Gastroesophageal sphincter (tissue), 4 donors: ENCODE measurements at regions not wholly inside any gene's neighbourhood (a gene's known extent, or its start where the extent isn't known, plus 50 kb on each side); places are given as distances from the start of the nearest gene placed in this dataset.

ENCODE experiments used
- ATAC-seq: fragments of 150-250 bp; one replicate; pipeline ENCODE4 v1.9.1; 2016; ENCODE audit warnings: mild to moderate bottlenecking, moderate library complexity
- H3K27ac ChIP-seq, 4 donors: fragments of 200-600 bp; sonication (generic) in 3 of 4; 1 replicate in 3 of 4; 2 replicates in 1 of 4; pipeline ENCODE4 v1.5.1; 2016 to 2019
- H3K27me3 ChIP-seq: fragments of 200-600 bp; sonication (generic); one replicate; pipeline ENCODE4 v1.5.1; 2019
- H3K36me3 ChIP-seq, 2 donors: fragments of 200-600 bp; sonication (generic); one replicate each; pipeline ENCODE4 v1.5.1; 2019; ENCODE audit warnings: control low read depth in 1 of 2
- H3K4me1 ChIP-seq, 3 donors: fragments of 200-600 bp; sonication (generic); 1 replicate in 2 of 3; 2 replicates in 1 of 3; pipeline ENCODE4 v1.5.1; 2016 to 2019; ENCODE audit warnings: control low read depth in 2 of 3
- H3K4me3 ChIP-seq, 2 donors: fragments of 200-600 bp; sonication (generic); one replicate each; pipeline ENCODE4 v1.5.1; 2019; ENCODE audit warnings: mild to moderate bottlenecking in 1 of 2, moderate library complexity in 1 of 2
- H3K9me3 ChIP-seq, 3 donors: fragments of 200-600 bp; sonication (generic); one replicate each; pipeline ENCODE4 v1.5.1; 2017 to 2019; ENCODE audit warnings: control low read depth in 2 of 3
- EP300 ChIP-seq: sonication (generic); formaldehyde crosslinking; IDR thresholded peaks from one replicate; pipeline ENCODE4 v1.6.1; 2017; ENCODE audit warnings: antibody characterized with exemption, mild to moderate bottlenecking
- POLR2A ChIP-seq, 2 donors: fragments of 450-650 bp; IDR thresholded peaks; one replicate each; pipeline ENCODE4 v1.6.1; 2017; ENCODE audit warnings: antibody characterized with exemption in 2 of 2, mild to moderate bottlenecking in 2 of 2, moderate library complexity in 1 of 2
- POLR2AphosphoS5 ChIP-seq: sonication (generic); formaldehyde crosslinking; IDR thresholded peaks from one replicate; pipeline ENCODE4 v1.6.1; 2017; ENCODE audit warnings: antibody characterized with exemption
- whole genome bisulfite sequencing, 2 donors: methylation state at CpG; one replicate each; pipeline ENCODE4 v1.1.5; 2018; ENCODE audit warnings: low coverage in 1 of 2; 5-methylcytosine and 5-hydroxymethylcytosine counted together
- TF ChIP-seq, protein P1 (sequence below), 4 experiments: fragments of 200-600 bp in 2 of 4; fragments of 450-650 bp in 2 of 4; sonication (generic) in 1 of 4; IDR thresholded peaks; one replicate each; pipeline ENCODE4 v1.5.1; 2017 to 2019; ENCODE audit warnings: antibody characterized with exemption in 4 of 4, mild to moderate bottlenecking in 2 of 4, moderate library complexity in 2 of 4

DNA sequence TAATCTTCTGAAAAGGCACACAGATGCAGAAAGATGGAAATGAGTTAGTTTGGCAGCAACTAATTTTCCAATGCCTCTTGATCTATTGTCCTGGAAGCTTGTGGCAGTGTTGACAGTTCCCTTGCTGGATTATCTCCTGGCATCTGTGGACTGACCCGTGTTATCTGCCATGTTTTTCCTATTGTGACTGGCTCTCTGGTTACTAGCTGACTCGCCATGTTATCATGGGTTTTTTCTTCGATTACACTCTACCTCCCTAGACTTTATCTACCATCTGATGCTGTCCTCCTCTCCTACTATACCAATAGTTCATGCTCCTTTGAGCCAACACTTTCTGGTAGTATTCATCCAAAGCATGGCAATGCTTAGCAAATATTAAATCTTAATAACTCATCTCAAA is 63.3 kb upstream of the FLRT2 start:
- ATAC-seq: no peak
- WGBS, 2 donors: 65 to 88% methylated on average over 3 of the region's 3 CpGs
- Histone ChIP-seq H3K9me3 (no peaks in the 10 kb centered on the region), H3K36me3 (no peaks in the 10 kb centered on the region), H3K4me3 (no peak overlapping the region), H3K27ac (no peak overlapping the region), H3K4me1 (peaks cover 0 to 3% (median 0%) of the 10 kb centered on the region in 3 donors), H3K27me3 (no peaks in the 10 kb centered on the region)
- TF ChIP-seq, protein P1, sequence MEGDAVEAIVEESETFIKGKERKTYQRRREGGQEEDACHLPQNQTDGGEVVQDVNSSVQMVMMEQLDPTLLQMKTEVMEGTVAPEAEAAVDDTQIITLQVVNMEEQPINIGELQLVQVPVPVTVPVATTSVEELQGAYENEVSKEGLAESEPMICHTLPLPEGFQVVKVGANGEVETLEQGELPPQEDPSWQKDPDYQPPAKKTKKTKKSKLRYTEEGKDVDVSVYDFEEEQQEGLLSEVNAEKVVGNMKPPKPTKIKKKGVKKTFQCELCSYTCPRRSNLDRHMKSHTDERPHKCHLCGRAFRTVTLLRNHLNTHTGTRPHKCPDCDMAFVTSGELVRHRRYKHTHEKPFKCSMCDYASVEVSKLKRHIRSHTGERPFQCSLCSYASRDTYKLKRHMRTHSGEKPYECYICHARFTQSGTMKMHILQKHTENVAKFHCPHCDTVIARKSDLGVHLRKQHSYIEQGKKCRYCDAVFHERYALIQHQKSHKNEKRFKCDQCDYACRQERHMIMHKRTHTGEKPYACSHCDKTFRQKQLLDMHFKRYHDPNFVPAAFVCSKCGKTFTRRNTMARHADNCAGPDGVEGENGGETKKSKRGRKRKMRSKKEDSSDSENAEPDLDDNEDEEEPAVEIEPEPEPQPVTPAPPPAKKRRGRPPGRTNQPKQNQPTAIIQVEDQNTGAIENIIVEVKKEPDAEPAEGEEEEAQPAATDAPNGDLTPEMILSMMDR (IDR thresholded peaks at IDR 0.05): no peak
- TF ChIP-seq POLR2A (IDR thresholded peaks at IDR 0.05) (no peak), POLR2AphosphoS5 (no peak), EP300 (no peak)

DNA sequence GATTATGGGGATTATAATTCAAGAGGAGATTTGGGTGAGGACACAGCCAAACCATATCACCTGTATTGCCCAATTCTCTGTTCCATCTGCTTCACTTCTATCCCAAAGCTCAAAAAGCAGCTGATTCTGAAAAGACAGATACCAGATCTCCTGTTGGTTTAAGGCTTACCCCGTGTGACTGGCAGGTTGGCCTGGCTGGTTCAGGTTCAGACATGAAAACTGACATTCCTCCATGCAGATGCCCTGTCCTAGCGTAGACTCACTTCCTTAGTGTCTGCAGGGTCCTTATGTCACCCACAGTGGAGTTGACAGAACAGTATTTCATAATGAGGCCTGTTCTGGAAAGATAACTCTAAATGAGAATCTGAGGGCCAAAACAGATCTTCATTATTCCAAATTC is 61.1 kb upstream of the FLRT2 start:
- Histone ChIP-seq H3K4me1 (peaks cover 0 to 5% (median 0%) of the 10 kb centered on the region in 3 donors), H3K27ac (no peak overlapping the region), H3K9me3 (no peaks in the 10 kb centered on the region), H3K4me3 (no peak overlapping the region), H3K27me3 (no peaks in the 10 kb centered on the region), H3K36me3 (no peaks in the 10 kb centered on the region)
- WGBS, 2 donors: 33 to 60% methylated on average over 1 to 2 of the region's 2 CpGs
- no peak for ATAC-seq
- TF ChIP-seq, protein P1 (IDR thresholded peaks at IDR 0.05): no peak
- TF ChIP-seq POLR2A (IDR thresholded peaks at IDR 0.05) (no peak), EP300 (no peak), POLR2AphosphoS5 (no peak)

DNA sequence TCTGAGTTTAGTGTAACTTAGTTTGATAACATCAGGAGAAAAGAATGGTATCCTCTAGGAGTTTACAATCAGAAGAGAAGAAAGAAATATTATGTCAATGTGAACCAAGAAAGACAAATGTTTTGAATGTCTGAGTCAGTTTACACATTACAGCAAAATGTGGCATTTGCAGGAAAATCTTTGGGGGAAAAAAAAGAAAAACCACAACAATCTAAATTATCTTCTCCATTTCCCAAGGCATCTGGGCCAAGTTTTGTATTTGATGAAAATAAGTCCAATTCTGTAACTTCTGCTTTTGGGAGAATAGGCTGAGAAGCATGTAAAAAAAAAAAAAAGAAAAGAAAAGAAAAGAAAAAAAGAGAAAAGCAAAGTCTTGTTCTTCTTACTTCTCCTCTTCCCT is 58.8 kb upstream of the FLRT2 start:
- TF ChIP-seq POLR2AphosphoS5: no peak
- no peak for TF ChIP-seq POLR2A (IDR thresholded peaks at IDR 0.05)
- no peak for TF ChIP-seq EP300
- no peaks in the 10 kb centered on the region for H3K27me3 ChIP-seq
- H3K4me1 ChIP-seq: peaks cover 0 to 5% (median 0%) of the 10 kb centered on the region in 3 donors
- H3K4me3 ChIP-seq: no peak overlapping the region
- H3K36me3 ChIP-seq: no peaks in the 10 kb centered on the region
- no peaks in the 10 kb centered on the region for H3K9me3 ChIP-seq
- no peak overlapping the region for H3K27ac ChIP-seq
- no peak for ATAC-seq

DNA sequence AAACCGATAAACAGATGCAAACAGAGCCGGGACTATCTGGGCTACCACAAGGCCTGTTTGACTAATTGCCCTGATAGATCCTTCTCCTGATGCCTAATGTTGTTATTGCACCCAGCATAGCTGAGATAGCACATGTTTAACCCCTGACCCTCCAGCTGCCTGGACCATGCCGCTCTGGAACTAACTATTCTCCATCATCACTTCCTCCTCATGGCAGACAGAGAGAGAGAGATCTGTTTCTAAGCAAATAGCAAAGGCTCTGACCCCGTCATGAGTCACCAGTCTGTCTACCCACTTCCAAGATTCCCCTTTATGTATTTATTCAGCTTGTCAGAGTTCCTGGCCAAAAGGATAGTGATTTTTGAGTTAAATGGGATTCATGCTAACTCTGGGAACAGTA is 58.2 kb upstream of the FLRT2 start:
- TF ChIP-seq EP300 (no peak), POLR2AphosphoS5 (no peak), POLR2A (IDR thresholded peaks at IDR 0.05) (no peak)
- TF ChIP-seq, protein P1 (IDR thresholded peaks at IDR 0.05): no peak
- 28 to 61% methylated on average over 2 to 4 of the region's 4 CpGs for WGBS, 2 donors
- Histone ChIP-seq H3K4me3 (no peak overlapping the region), H3K27me3 (no peaks in the 10 kb centered on the region), H3K36me3 (no peaks in the 10 kb centered on the region), H3K27ac (no peak overlapping the region), H3K9me3 (no peaks in the 10 kb centered on the region), H3K4me1 (peaks cover 0 to 5% (median 0%) of the 10 kb centered on the region in 3 donors)
- peak; percentile 52 for ATAC-seq

DNA sequence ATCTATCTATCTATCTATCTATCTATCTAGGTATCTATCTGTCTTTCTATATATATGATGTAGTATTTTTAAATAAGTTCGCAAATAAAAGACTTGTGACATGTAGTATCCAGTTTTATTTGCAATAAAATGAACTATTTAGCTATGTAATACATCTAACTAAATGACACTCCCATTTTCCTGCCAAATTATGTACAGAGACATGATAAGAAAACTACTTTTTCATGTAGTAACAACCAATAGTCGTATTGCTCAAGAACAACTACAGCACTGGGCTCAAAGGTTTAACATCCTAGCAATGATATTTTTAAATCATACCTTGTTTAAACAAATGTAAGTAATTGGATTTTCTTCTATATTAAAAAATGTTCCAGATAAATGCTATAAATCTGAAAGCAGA is 55.5 kb upstream of the FLRT2 start:
- WGBS, 2 donors: 87 to 88% methylated on average over 2 of the region's 2 CpGs
- Histone ChIP-seq H3K4me1 (peaks cover 0 to 5% (median 0%) of the 10 kb centered on the region in 3 donors), H3K36me3 (no peaks in the 10 kb centered on the region), H3K27ac (no peak overlapping the region), H3K27me3 (no peaks in the 10 kb centered on the region), H3K9me3 (no peaks in the 10 kb centered on the region), H3K4me3 (no peak overlapping the region)
- no peak for TF ChIP-seq POLR2A (IDR thresholded peaks at IDR 0.05)
- no peak for TF ChIP-seq EP300
- TF ChIP-seq POLR2AphosphoS5: no peak
- TF ChIP-seq, protein P1 (IDR thresholded peaks at IDR 0.05): no peak
- ATAC-seq: no peak
